IMR-90 (cell line): ENCODE measurements at regions not wholly inside any gene's neighbourhood (a gene's known extent, or its start where the extent isn't known, plus 50 kb on each side); places are given as distances from the start of the nearest gene placed in this dataset.

Source experiments
- ATAC-seq: fragments of 200-7000 bp; cut with Tn5 transposase; 2 replicates; pipeline ENCODE4 v1.9.1; 2020; ENCODE audit warnings: low read depth, mild to moderate bottlenecking, moderate library complexity
- BruUV-seq: library from RNA; stranded (reverse); fragments of 400-500 nt; replicated peaks from 2 replicates; lab custom pipeline; 2021; lab: Mats Ljungman, UMichigan
- CTCF ChIA-PET: fragments of 300-600 bp; formaldehyde crosslinking; extraction: SDS; loops from one replicate; lab custom pipeline; 2021; ENCODE audit warnings: antibody characterized with exemption; lab: Yijun Ruan, JAX
- POLR2A ChIA-PET: fragments of 300-600 bp; sonication (Branson Sonifier 250); formaldehyde crosslinking; loops from one replicate; lab custom pipeline; 2022; ENCODE audit warnings: antibody characterized with exemption; ENCODE audit not compliant: unreplicated experiment; lab: Charles Lee
- DNase-seq: peaks from one replicate; pipeline ENCODE4 v3.0.0; 2013
- H2AFZ ChIP-seq: replicated peaks from 2 replicates; pipeline ENCODE3; 2013; ENCODE audit warnings: low read length, mild to moderate bottlenecking; ENCODE audit not compliant: poor library complexity
- H2AK5ac ChIP-seq: 2 replicates; pipeline ENCODE4 v1.6.1; 2013; ENCODE audit warnings: low read depth, low read length, inconsistent platforms
- H2AK9ac ChIP-seq: replicated peaks from 2 replicates; pipeline ENCODE3; 2013; ENCODE audit warnings: mild to moderate bottlenecking, low read depth, low read length, moderate library complexity; ENCODE audit not compliant: poor library complexity
- H2BK120ac ChIP-seq: 2 replicates; pipeline ENCODE4 v1.6.1; 2013; ENCODE audit warnings: low read depth, low read length, inconsistent platforms
- H2BK15ac ChIP-seq: 3 replicates; pipeline ENCODE4 v1.6.1; 2013; ENCODE audit warnings: low read depth, low read length, inconsistent platforms
- H2BK20ac ChIP-seq: 2 replicates; pipeline ENCODE4 v1.6.1; 2013; ENCODE audit warnings: low read depth, mild to moderate bottlenecking, inconsistent platforms, low read length, moderate library complexity
- H2BK5ac ChIP-seq: 2 replicates; pipeline ENCODE4 v1.6.1; 2013; ENCODE audit warnings: mild to moderate bottlenecking, low read depth, low read length, inconsistent platforms; ENCODE audit not compliant: poor library complexity, severe bottlenecking
- H3K14ac ChIP-seq: replicated peaks from 2 replicates; pipeline ENCODE4 v1.6.1; 2013; ENCODE audit warnings: low read depth, low read length, inconsistent platforms
- H3K18ac ChIP-seq: 2 replicates; pipeline ENCODE4 v1.6.1; 2013; ENCODE audit warnings: low read depth, low read length, control low read depth
- H3K23ac ChIP-seq: 2 replicates; pipeline ENCODE4 v1.6.1; 2013; ENCODE audit warnings: low read depth, low read length, inconsistent platforms
- H3K27ac ChIP-seq: 2 replicates; pipeline ENCODE4 v1.5.1; 2013; ENCODE audit warnings: mild to moderate bottlenecking, control low read depth, low read length; ENCODE audit not compliant: insufficient read depth
- H3K27me3 ChIP-seq: 2 replicates; pipeline ENCODE4 v1.6.1; 2013; ENCODE audit warnings: low read length; ENCODE audit not compliant: control insufficient read depth, insufficient read depth
- H3K36me3 ChIP-seq: 2 replicates; pipeline ENCODE4 v1.6.1; 2013; ENCODE audit warnings: low read length, mixed read lengths; ENCODE audit not compliant: control insufficient read depth, insufficient read depth
- H3K4ac ChIP-seq: 2 replicates; pipeline ENCODE4 v1.6.1; 2013; ENCODE audit warnings: low read depth, low read length, inconsistent platforms
- H3K4me1 ChIP-seq: 2 replicates; pipeline ENCODE4 v1.6.1; 2013; ENCODE audit warnings: low read length, mixed read lengths; ENCODE audit not compliant: control insufficient read depth, insufficient read depth
- H3K4me2 ChIP-seq: 2 replicates; pipeline ENCODE4 v1.6.1; 2013; ENCODE audit warnings: low read depth, mild to moderate bottlenecking, control low read depth, low read length, moderate library complexity
- H3K4me3 ChIP-seq: 2 replicates; pipeline ENCODE4 v1.5.1; 2013; ENCODE audit warnings: low read depth, mild to moderate bottlenecking, control low read depth, low read length, moderate library complexity; ENCODE audit not compliant: insufficient read depth
- H3K56ac ChIP-seq: 2 replicates; pipeline ENCODE4 v1.6.1; 2013; ENCODE audit warnings: low read length, inconsistent platforms; ENCODE audit not compliant: insufficient read depth; ENCODE audit errors: extremely low read depth
- H3K79me1 ChIP-seq, 2 experiments: 2 replicates each; pipeline ENCODE4 v1.6.1; 2013; ENCODE audit warnings: low read length in 2 of 2, inconsistent platforms in 1 of 2, low read depth in 1 of 2
- H3K9ac ChIP-seq: 2 replicates; pipeline ENCODE4 v1.6.1; 2013; ENCODE audit warnings: low read depth, low read length, control low read depth
- H3K9me1 ChIP-seq: 2 replicates; pipeline ENCODE4 v1.6.1; 2013; ENCODE audit warnings: low read length, inconsistent platforms; ENCODE audit not compliant: insufficient read depth
- H3K9me3 ChIP-seq: 2 replicates; pipeline ENCODE4 v1.6.1; 2013; ENCODE audit warnings: low read length; ENCODE audit not compliant: control insufficient read depth, insufficient read depth
- H4K20me1 ChIP-seq: 2 replicates; pipeline ENCODE4 v1.6.1; 2013; ENCODE audit warnings: low read length, inconsistent platforms; ENCODE audit not compliant: insufficient read depth
- H4K5ac ChIP-seq: 2 replicates; pipeline ENCODE4 v1.6.1; 2013; ENCODE audit warnings: mild to moderate bottlenecking, low read depth, low read length, control low read depth
- H4K8ac ChIP-seq, 2 experiments: 2 replicates each; pipeline ENCODE4 v1.6.1; 2013; ENCODE audit warnings: low read depth in 2 of 2, low read length in 2 of 2, control low read depth in 1 of 2, inconsistent platforms in 1 of 2
- H4K91ac ChIP-seq: 2 replicates; pipeline ENCODE4 v1.6.1; 2013; ENCODE audit warnings: low read depth, low read length, inconsistent platforms; ENCODE audit not compliant: insufficient read depth
- BHLHE40 ChIP-seq: fragments of 150-350 bp; IDR thresholded peaks from 2 replicates; pipeline ENCODE4 v1.6.1; 2016; ENCODE audit warnings: mild to moderate bottlenecking, low read depth, low read length
- CEBPB ChIP-seq: IDR thresholded peaks from 2 replicates; pipeline ENCODE4 v1.6.1; 2012; ENCODE audit warnings: low read depth, low read length, improper control_type of control experiment
- CHD1 ChIP-seq: IDR thresholded peaks from 2 replicates; pipeline ENCODE4 v1.6.1; 2012; ENCODE audit warnings: low read depth, low read length, improper control_type of control experiment
- CTCF ChIP-seq: conservative IDR thresholded peaks from 2 replicates; pipeline ENCODE4 v1.5.1; 2012; ENCODE audit warnings: mild to moderate bottlenecking, low read depth, low read length, improper control_type of control experiment
- ELK1 ChIP-seq: fragments of 150-350 bp; IDR thresholded peaks from 2 replicates; pipeline ENCODE4 v1.6.1; 2016; ENCODE audit warnings: low read depth, mild to moderate bottlenecking, low read length, moderate library complexity, borderline replicate concordance
- FOS ChIP-seq: fragments of 150-350 bp; IDR thresholded peaks from 2 replicates; pipeline ENCODE4 v1.6.1; 2016; ENCODE audit warnings: low read depth, low read length
- MAFK ChIP-seq: IDR thresholded peaks from 2 replicates; pipeline ENCODE4 v1.6.1; 2012; ENCODE audit warnings: low read depth, low read length, improper control_type of control experiment
- MAZ ChIP-seq: IDR thresholded peaks from 2 replicates; pipeline ENCODE4 v1.6.1; 2012; ENCODE audit warnings: low read depth, mild to moderate bottlenecking, low read length, improper control_type of control experiment, moderate library complexity, borderline replicate concordance
- MXI1 ChIP-seq: IDR thresholded peaks from 2 replicates; pipeline ENCODE4 v1.6.1; 2012; ENCODE audit warnings: low read depth, mild to moderate bottlenecking, low read length, moderate library complexity, borderline replicate concordance
- NFE2L2 ChIP-seq: fragments of 150-350 bp; IDR thresholded peaks from 2 replicates; pipeline ENCODE4 v1.6.1; 2016; ENCODE audit warnings: low read depth, mild to moderate bottlenecking, low read length
- POLR2A ChIP-seq: IDR thresholded peaks from 2 replicates; pipeline ENCODE4 v1.6.1; 2012; ENCODE audit warnings: mild to moderate bottlenecking, low read depth, low read length
- RAD21 ChIP-seq: IDR thresholded peaks from 2 replicates; pipeline ENCODE4 v1.6.1; 2012; ENCODE audit warnings: low read length, improper control_type of control experiment
- RCOR1 ChIP-seq: IDR thresholded peaks from 2 replicates; pipeline ENCODE4 v1.6.1; 2012; ENCODE audit warnings: mild to moderate bottlenecking, low read length, improper control_type of control experiment; ENCODE audit not compliant: insufficient replicate concordance
- RFX5 ChIP-seq: IDR thresholded peaks from 2 replicates; pipeline ENCODE4 v1.8.0; 2012; ENCODE audit warnings: low read depth, mild to moderate bottlenecking, low read length, moderate library complexity
- SMC3 ChIP-seq: fragments of 150-350 bp; IDR thresholded peaks from 2 replicates; pipeline ENCODE4 v1.6.1; 2016; ENCODE audit warnings: low read depth, mild to moderate bottlenecking, antibody characterized with exemption, low read length, moderate library complexity
- USF2 ChIP-seq: fragments of 150-350 bp; IDR thresholded peaks from 2 replicates; pipeline ENCODE4 v1.6.1; 2017; ENCODE audit warnings: mild to moderate bottlenecking, antibody characterized with exemption, low read length, low read depth
- WGBS, 2 experiments: methylation state at CpG; one replicate each; pipeline versions ENCODE4 v1.1.5 to v1.1.7; 2013; ENCODE audit warnings: missing lambda C conversion rate in 2 of 2; ENCODE audit not compliant: insufficient read length in 1 of 2; ENCODE audit errors: extremely low coverage in 2 of 2; 5-methylcytosine and 5-hydroxymethylcytosine counted together
- dilution Hi-C: fragments of 300-500 bp; cut with HindIII; formaldehyde crosslinking; loops from one replicate; pipeline ENCODE4 v1.14.3; 2018; ENCODE audit warnings: low sequenced_read_pairs; ENCODE audit not compliant: unreplicated experiment
- in situ Hi-C: fragments of 300-500 bp; cut with MboI; formaldehyde crosslinking; loops from 3 replicates; pipeline ENCODE4 v1.14.3; 2019; ENCODE audit warnings: low sequenced_read_pairs, inconsistent platforms, mixed read lengths
- intact Hi-C: fragments of 100-400 bp; cut with micrococcal nuclease; formaldehyde crosslinking; loops from 2 replicates; pipeline ENCODE4 v1.10.0; 2022

DNA sequence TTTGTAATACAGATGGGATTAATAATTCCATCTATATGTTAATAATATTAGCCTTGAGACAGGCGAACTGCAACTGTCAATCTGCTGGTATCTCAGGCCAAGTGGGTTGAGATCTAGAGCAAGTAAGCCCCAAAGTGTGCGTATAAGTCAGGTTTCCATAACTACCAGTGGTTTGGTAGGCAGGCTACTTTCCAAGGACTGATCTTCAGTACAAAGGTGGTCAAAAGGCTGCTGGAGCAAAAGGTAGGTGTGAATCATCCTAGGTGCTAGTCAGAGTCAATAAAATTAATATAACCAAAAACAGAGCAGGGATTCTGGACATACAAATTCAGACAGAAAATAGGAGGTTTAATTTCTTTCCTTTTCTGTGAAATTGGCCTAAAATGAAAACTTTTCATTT is 328.0 kb downstream of the TGFB2 start:
- Histone ChIP-seq H3K4me2 (no peak overlapping the region), H3K23ac (no peak overlapping the region), H4K91ac (peak overlapping the region; percentile 23; the same call in 1 of the 2 replicates), H3K36me3 (no peaks in the 10 kb centered on the region), H4K5ac (peak overlapping the region; percentile 68), H2BK20ac (peak overlapping the region; percentile 41), H2BK120ac (peak overlapping the region; percentile 53), H3K9me3 (no peaks in the 10 kb centered on the region), H2AFZ (no peak overlapping the region), H2AK5ac (peak overlapping the region; percentile 71; the same call in 1 of the 2 replicates), H3K18ac (peak overlapping the region; percentile 30; the same call in 1 of the 2 replicates), H3K14ac (no peak overlapping the region), H3K4me1 (peaks cover 4% of the 10 kb centered on the region), H3K27me3 (no peaks in the 10 kb centered on the region), H3K56ac (no peak overlapping the region), H3K9ac (no peak overlapping the region), H3K79me1 (no peaks in the 10 kb centered on the region), H3K4ac (peak overlapping the region; percentile 64), H4K8ac (0 out of 4 replicates have a peak overlapping the region, but pooled peaks of 1 of the 2 experiments have one; percentile 12), H2BK5ac (no peak overlapping the region), H3K27ac (no peak overlapping the region), H4K20me1 (no peaks in the 10 kb centered on the region), H2AK9ac (no peak overlapping the region), H3K4me3 (no peak overlapping the region), H2BK15ac (peak overlapping the region; percentile 88), H3K9me1 (no peaks in the 10 kb centered on the region)
- DNase-seq (no peak), ATAC-seq (no peak)
- intact Hi-C loops, result loop anchor here (5.0 to 10.0 kb wide), 2 partner anchors 178 to 326 kb away; partner anchors contain the start of gene TGFB2
- no peak for TF ChIP-seq MAFK
- TF ChIP-seq CHD1, result no peak
- no peak for TF ChIP-seq MXI1
- TF ChIP-seq POLR2A, result no peak
- no peak for TF ChIP-seq NFE2L2
- no peak for TF ChIP-seq CTCF
- no peak for TF ChIP-seq CEBPB
- TF ChIP-seq USF2, result no peak
- TF ChIP-seq MAZ, result no peak
- no peak for TF ChIP-seq RFX5
- TF ChIP-seq SMC3, result no peak
- TF ChIP-seq RAD21, result no peak
- TF ChIP-seq FOS, result no peak
- TF ChIP-seq BHLHE40, result no peak
- TF ChIP-seq ELK1, result no peak
- no peak for TF ChIP-seq RCOR1
- in situ Hi-C loops, result no loop called here
- CTCF ChIA-PET, result interaction anchor here (0.5 kb wide), 1 partner anchor 992 kb away, joined by 3 read pairs; no protein-coding TSS in a partner anchor
- POLR2A ChIA-PET, result no interaction called here
- dilution Hi-C loops, result no loop called here
- no CpG with 5 or more reads among the region's 2 CpGs for WGBS, 2 experiments
- BruUV-seq, result no TSS peak
